GM12873 (cell line): ENCODE measurements at regions not wholly inside any gene's neighbourhood (a gene's known extent, or its start where the extent isn't known, plus 50 kb on each side); places are given as distances from the start of the nearest gene placed in this dataset.

Experiments
- TF ChIP-seq, protein P1 (sequence below): IDR thresholded peaks from 2 replicates; pipeline ENCODE4 v1.5.1; 2012; ENCODE audit warnings: low read depth, mild to moderate bottlenecking, moderate library complexity, low read length, control low read depth; ENCODE audit not compliant: insufficient read depth; ENCODE audit errors: missing control alignments

DNA sequence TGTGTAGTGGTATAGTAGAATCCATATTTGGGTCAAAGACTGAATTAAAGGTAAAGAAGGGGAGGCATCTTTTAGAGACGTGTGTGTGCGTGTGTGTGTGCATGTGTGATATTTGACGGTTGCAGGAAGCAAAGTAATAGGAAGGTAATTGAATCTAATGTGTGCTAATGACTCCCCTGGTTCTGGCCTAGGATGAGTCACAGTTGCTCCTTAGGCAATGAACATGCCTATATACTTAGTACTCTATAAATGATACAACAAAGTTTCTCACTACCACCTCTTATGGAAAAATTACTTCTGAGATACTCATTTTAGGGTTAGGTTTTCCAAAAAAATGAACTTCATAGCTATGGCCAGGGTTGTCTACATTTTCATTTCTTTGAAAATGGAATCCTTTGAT is 409.6 kb downstream of the GUCY1A2 start:
- TF ChIP-seq, protein P1, sequence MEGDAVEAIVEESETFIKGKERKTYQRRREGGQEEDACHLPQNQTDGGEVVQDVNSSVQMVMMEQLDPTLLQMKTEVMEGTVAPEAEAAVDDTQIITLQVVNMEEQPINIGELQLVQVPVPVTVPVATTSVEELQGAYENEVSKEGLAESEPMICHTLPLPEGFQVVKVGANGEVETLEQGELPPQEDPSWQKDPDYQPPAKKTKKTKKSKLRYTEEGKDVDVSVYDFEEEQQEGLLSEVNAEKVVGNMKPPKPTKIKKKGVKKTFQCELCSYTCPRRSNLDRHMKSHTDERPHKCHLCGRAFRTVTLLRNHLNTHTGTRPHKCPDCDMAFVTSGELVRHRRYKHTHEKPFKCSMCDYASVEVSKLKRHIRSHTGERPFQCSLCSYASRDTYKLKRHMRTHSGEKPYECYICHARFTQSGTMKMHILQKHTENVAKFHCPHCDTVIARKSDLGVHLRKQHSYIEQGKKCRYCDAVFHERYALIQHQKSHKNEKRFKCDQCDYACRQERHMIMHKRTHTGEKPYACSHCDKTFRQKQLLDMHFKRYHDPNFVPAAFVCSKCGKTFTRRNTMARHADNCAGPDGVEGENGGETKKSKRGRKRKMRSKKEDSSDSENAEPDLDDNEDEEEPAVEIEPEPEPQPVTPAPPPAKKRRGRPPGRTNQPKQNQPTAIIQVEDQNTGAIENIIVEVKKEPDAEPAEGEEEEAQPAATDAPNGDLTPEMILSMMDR: no peak

DNA sequence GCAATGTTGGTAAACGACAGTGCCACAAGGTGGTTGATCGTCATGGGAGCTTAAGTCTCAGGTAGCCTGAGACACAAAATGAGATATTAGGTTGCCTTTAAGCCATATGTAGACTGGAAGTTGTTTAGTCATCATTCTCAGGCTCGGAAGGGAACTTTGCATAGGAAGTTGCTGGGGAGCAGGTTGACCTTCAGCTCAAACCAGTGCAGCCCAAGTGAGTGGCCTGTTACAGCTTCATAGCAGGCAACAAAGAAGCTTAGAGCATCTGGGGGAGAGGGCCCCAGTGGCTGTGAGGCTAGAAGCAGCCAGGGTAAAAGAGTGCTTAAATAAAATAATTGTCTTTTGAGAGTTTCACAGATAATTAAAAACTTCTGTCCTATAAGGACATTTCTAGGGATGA is 404.0 kb downstream of the GUCY1A2 start:
- TF ChIP-seq, protein P1: no peak

DNA sequence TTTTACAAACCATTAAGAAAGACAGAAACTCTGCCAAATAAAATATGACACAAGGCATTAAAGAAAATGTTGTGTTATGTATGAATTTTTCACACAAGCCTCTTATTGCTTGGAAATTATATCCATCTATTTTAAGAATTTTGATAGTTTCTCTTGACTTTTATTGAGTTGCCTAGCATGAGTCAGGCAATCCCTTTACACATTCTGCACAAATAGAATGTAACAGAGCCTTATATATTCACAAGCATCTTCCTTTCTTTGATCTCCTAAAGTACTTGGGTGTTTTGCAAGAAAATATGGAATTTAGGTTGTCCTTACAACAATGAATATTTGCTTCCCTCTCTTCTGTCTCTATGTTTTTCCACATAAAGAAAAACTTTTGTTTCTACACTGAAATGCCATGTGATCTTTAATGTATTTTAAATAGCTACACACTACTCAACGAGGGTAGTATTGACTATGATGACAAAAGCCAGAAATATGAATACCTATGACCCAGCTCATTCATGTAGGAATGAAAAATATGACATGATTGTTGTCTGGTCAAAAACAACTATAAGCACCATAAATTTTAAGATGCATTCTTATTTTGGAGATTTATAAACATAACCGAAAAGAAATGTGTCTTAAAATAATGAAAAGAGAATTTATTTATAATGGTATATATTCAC is 398.8 kb downstream of the GUCY1A2 start:
- TF ChIP-seq, protein P1: no peak

DNA sequence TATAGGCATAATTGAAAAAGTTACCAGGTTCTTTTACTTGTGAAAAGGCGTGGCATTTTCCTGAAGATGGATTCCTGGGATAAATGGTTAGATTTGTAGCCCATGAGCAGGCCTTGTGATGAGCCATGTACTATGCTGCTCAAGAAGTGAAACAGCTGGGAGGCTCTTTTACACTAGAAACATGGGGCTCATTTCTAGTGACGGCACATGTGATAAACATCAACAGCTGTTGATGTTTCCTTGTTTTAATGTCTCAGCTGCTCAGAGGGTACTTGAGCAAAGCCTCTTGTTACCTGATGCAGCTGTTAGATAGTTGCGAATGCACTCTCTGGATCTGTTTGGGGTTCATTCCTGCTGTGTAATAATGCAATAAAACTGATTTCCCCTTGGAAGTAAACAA is 396.8 kb downstream of the GUCY1A2 start:
- TF ChIP-seq, protein P1: no peak
